Fibroblast of lung (primary cell): ENCODE measurements at regions not wholly inside any gene's neighbourhood (a gene's known extent, or its start where the extent isn't known, plus 50 kb on each side); places are given as distances from the start of the nearest gene placed in this dataset.

Experiments
- CTCF ChIP-seq, 2 donors: IDR thresholded peaks in 1 of 2; conservative IDR thresholded peaks in 1 of 2; 1 replicate in 1 of 2; 2 replicates in 1 of 2; pipeline ENCODE4 v1.5.1; 2011 to 2012; ENCODE audit warnings: low read length in 2 of 2, control low read depth in 1 of 2, inconsistent platforms in 1 of 2, low read depth in 1 of 2, mild to moderate bottlenecking in 1 of 2
- EZH2 ChIP-seq: IDR thresholded peaks from 2 replicates; pipeline ENCODE4 v1.5.1; 2012; ENCODE audit warnings: low read length, control low read depth, mild to moderate bottlenecking; ENCODE audit errors: missing control alignments

DNA sequence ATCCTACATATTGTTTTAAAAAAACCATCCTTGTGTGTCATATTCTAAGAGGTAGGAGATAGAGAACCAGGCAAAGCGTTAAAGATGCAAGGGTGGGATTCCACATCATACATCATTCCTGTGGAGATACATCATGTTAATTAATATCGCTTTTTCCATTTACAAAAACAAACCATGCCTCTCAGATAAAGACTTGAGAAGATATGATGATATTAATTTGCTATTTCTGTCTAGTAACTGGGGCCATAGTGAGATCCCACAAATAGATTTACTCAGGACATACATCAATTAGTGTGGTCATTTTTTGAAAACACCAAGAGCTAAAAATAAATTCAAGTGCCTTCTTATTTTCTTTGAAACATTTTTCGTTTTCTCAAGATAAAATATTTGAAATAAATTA is 165.4 kb upstream of the TARS1 start:
- TF ChIP-seq CTCF (conservative IDR thresholded peaks at IDR 0.05 in 1 of 2, IDR thresholded peaks at IDR 0.05 in 1 of 2; ENCODE audit: low read depth in 1 of 2, low read length in 2 of 2) (no peak), EZH2 (no peak)
